ENCODE measurements at regions not wholly inside any gene's neighbourhood (a gene's known extent, or its start where the extent isn't known, plus 50 kb on each side); places are given as distances from the start of the nearest gene placed in this dataset.

DNA sequence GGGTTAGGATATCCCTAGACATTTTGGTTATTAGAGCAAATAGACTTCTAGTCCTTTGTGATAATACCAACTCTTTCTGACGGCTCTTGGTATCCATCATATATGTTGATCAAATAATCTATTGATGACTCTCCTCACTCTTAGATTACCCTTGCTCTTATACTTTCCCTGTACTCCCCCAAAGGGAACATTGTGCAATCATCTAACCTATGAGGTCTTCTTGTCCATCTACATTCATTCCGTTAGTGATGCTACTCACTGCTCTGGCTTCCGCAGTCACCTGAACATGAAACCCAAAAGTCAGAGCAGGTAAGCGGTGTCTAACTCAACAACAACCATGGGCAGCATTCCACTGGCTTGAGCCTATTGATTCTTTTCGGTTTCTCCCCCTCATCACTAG lies 223.7 kb upstream of the SALL1 start:
- Histone ChIP-seq H3K9me3 (replicated peaks; ENCODE audit: control insufficient read depth, insufficient read depth, low read length) (no peaks in the 10 kb centered on the region), H3K27me3 (ENCODE audit: control insufficient read depth in 2 of 2, insufficient read depth in 2 of 2, low read length in 2 of 2) (no peaks in the 10 kb centered on the region), H3K4me3 (replicated peaks in 1 of 3; ENCODE audit: insufficient read depth in 1 of 3, low read depth in 1 of 3, low read length in 3 of 3) (no peak overlapping the region), H3K79me2 (ENCODE audit: control insufficient read depth, insufficient read depth, low read length) (no peaks in the 10 kb centered on the region), H3K4me1 (ENCODE audit: control insufficient read depth, extremely low read depth, insufficient read depth, low read length) (no peaks in the 10 kb centered on the region), H3K27ac (ENCODE audit: insufficient read depth, low read depth, low read length) (no peak overlapping the region), H3K36me3 (ENCODE audit: control insufficient read depth in 2 of 2, extremely low read depth in 1 of 2, insufficient read depth in 2 of 2, low read length in 2 of 2) (no peaks in the 10 kb centered on the region), H2AFZ (ENCODE audit: low read depth, low read length) (no peak overlapping the region), H3K9me1 (replicated peaks; ENCODE audit: control insufficient read depth, extremely low read depth, insufficient read depth, low read length) (no peaks in the 10 kb centered on the region), H3K4me2 (ENCODE audit: insufficient read depth, low read length) (no peak overlapping the region), H4K20me1 (replicated peaks; ENCODE audit: control insufficient read depth, extremely low read depth, insufficient read depth, low read length) (no peaks in the 10 kb centered on the region), H3K9ac (replicated peaks; ENCODE audit: extremely low read depth, insufficient read depth, low read length) (no peak overlapping the region)
- TF ChIP-seq EZH2 (IDR thresholded peaks at IDR 0.05; ENCODE audit: borderline replicate concordance, low read depth, low read length, severe bottlenecking) (no peak), FOS (IDR thresholded peaks at IDR 0.05; ENCODE audit: borderline replicate concordance, insufficient read depth, low read length) (no peak)
- ChIA-PET POLR2A (no interaction called here), CTCF (no interaction called here)
- intact Hi-C loops (cut with micrococcal nuclease) = no loop called here
- no peak for FAIRE-seq
- dilution Hi-C loops (cut with MboI; ENCODE audit: extremely low pct_ligation_motif_present, low sequenced_read_pairs) = no loop called here
- no TSS peak for BruUV-seq (replicated peaks)
- DNase-seq (ENCODE audit: low read depth, low spot score) = no peak

- no peak overlapping the region for H3K27ac ChIP-seq (ENCODE audit: insufficient read depth, low read depth, low read length)
- no peaks in the 10 kb centered on the region for H3K79me2 ChIP-seq (ENCODE audit: control insufficient read depth, insufficient read depth, low read length)
- DNase-seq (ENCODE audit: low read depth, low spot score) (no peak), FAIRE-seq (no peak)
- dilution Hi-C loops (cut with MboI; ENCODE audit: extremely low pct_ligation_motif_present, low sequenced_read_pairs) = no loop called here
- no peaks in the 10 kb centered on the region for H3K36me3 ChIP-seq (ENCODE audit: control insufficient read depth in 2 of 2, extremely low read depth in 1 of 2, insufficient read depth in 2 of 2, low read length in 2 of 2)
- POLR2A ChIA-PET = no interaction called here
- intact Hi-C loops (cut with micrococcal nuclease) = no loop called here
- no peak overlapping the region for H2AFZ ChIP-seq (ENCODE audit: low read depth, low read length)
- no TSS peak for BruUV-seq (replicated peaks)
- no peak overlapping the region for H3K4me2 ChIP-seq (ENCODE audit: insufficient read depth, low read length)
- TF ChIP-seq CTCF (IDR thresholded peaks at IDR 0.05; ENCODE audit: extremely low read depth in 1 of 2, insufficient read depth in 1 of 2, low read depth in 1 of 2, low read length in 2 of 2) (no peak), FOS (IDR thresholded peaks at IDR 0.05; ENCODE audit: borderline replicate concordance, insufficient read depth, low read length) (no peak), JUN (IDR thresholded peaks at IDR 0.05; ENCODE audit: borderline replicate concordance, insufficient read depth, insufficient read length, low read depth) (no peak), EZH2 (IDR thresholded peaks at IDR 0.05; ENCODE audit: borderline replicate concordance, low read depth, low read length, severe bottlenecking) (no peak)
- CTCF ChIA-PET = no interaction called here
- no peaks in the 10 kb centered on the region for H3K27me3 ChIP-seq (ENCODE audit: control insufficient read depth in 2 of 2, insufficient read depth in 2 of 2, low read length in 2 of 2)
- no peak overlapping the region for H3K9ac ChIP-seq (replicated peaks; ENCODE audit: extremely low read depth, insufficient read depth, low read length)
- H3K9me3 ChIP-seq (replicated peaks; ENCODE audit: control insufficient read depth, insufficient read depth, low read length) = no peaks in the 10 kb centered on the region
- no peaks in the 10 kb centered on the region for H4K20me1 ChIP-seq (replicated peaks; ENCODE audit: control insufficient read depth, extremely low read depth, insufficient read depth, low read length)
- H3K4me3 ChIP-seq (replicated peaks in 1 of 3; ENCODE audit: insufficient read depth in 1 of 3, low read depth in 1 of 3, low read length in 3 of 3) = no peak overlapping the region
- H3K9me1 ChIP-seq (replicated peaks; ENCODE audit: control insufficient read depth, extremely low read depth, insufficient read depth, low read length) = no peaks in the 10 kb centered on the region
- H3K4me1 ChIP-seq (ENCODE audit: control insufficient read depth, extremely low read depth, insufficient read depth, low read length) = no peaks in the 10 kb centered on the region
Observed at GRCh38 chr16:51374346-51374745, 223.3 kb upstream of the SALL1 start.

Data from endothelial cell of umbilical vein (primary cell).